ENCODE measurements at regions not wholly inside any gene's neighbourhood (a gene's known extent, or its start where the extent isn't known, plus 50 kb on each side); places are given as distances from the start of the nearest gene placed in this dataset.

DNA sequence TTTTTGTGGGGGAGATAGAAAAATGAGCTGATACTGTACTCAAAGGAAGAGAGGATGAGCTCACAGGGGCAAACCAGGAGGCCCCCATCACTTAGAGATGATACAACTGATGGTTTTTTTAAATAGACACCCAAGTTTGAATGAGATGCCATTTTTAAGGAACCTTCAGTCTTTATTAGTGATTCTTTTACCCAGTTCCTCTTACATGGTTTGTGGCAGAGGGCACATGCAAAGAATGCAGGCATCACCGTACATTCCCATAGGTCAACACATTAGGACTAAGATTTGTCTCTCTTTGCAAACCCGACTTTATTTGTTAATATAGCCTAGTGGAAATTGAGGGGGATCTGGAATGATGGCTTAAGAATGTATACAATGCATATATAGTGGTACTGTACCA is 250.9 kb downstream of the ASXL3 start:
- no peaks in the 10 kb centered on the region for H3K79me2 ChIP-seq
- H3K36me3 ChIP-seq (replicated peaks; ENCODE audit: insufficient read depth, low read depth) = no peaks in the 10 kb centered on the region
- H3K9me3 ChIP-seq (ENCODE audit: low read depth) = peaks cover 4% of the 10 kb centered on the region
- no peak overlapping the region for H3K4me3 ChIP-seq
- H3K4me2 ChIP-seq = no peak overlapping the region
- TF ChIP-seq EZH2 (IDR thresholded peaks at IDR 0.05; ENCODE audit: borderline replicate concordance) (no peak), CTCF (IDR thresholded peaks at IDR 0.05; ENCODE audit: poor library complexity) (no peak), EZH2phosphoT487 (IDR thresholded peaks at IDR 0.05; ENCODE audit: low read depth, severe bottlenecking, unreplicated experiment) (no peak)
- no peak for DNase-seq (ENCODE audit: low spot score)
- H4K20me1 ChIP-seq (ENCODE audit: insufficient read depth, poor library complexity, severe bottlenecking) = no peaks in the 10 kb centered on the region
- H3K27ac ChIP-seq = no peak overlapping the region
- no peaks in the 10 kb centered on the region for H3K9me2 ChIP-seq (replicated peaks; ENCODE audit: insufficient read depth)
- H2AFZ ChIP-seq = no peak overlapping the region
- 59% methylated on average over 2 of the region's 2 CpGs for WGBS (ENCODE audit: low lambda C conversion rate, missing lambda C conversion rate)
- H3K4me1 ChIP-seq (ENCODE audit: insufficient read depth) = no peaks in the 10 kb centered on the region
- no peaks in the 10 kb centered on the region for H3K27me3 ChIP-seq

GRCh38 chr18:33826151-33826550 is 248.1 kb downstream of the ASXL3 start:
- Histone ChIP-seq H2AFZ (no peak overlapping the region), H3K79me2 (no peaks in the 10 kb centered on the region), H3K4me3 (no peak overlapping the region), H3K9me2 (replicated peaks; ENCODE audit: insufficient read depth) (no peaks in the 10 kb centered on the region), H3K9me3 (ENCODE audit: low read depth) (peaks cover 4% of the 10 kb centered on the region), H3K27me3 (no peaks in the 10 kb centered on the region), H3K27ac (no peak overlapping the region), H4K20me1 (ENCODE audit: insufficient read depth, poor library complexity, severe bottlenecking) (no peaks in the 10 kb centered on the region), H3K4me1 (ENCODE audit: insufficient read depth) (no peaks in the 10 kb centered on the region), H3K4me2 (no peak overlapping the region), H3K36me3 (replicated peaks; ENCODE audit: insufficient read depth, low read depth) (no peaks in the 10 kb centered on the region)
- TF ChIP-seq EZH2phosphoT487 (IDR thresholded peaks at IDR 0.05; ENCODE audit: low read depth, severe bottlenecking, unreplicated experiment) (no peak), CTCF (IDR thresholded peaks at IDR 0.05; ENCODE audit: poor library complexity) (no peak), EZH2 (IDR thresholded peaks at IDR 0.05; ENCODE audit: borderline replicate concordance) (no peak)
- DNase-seq (ENCODE audit: low spot score) = no peak
- WGBS (ENCODE audit: low lambda C conversion rate, missing lambda C conversion rate) = 89% methylated on average over 4 of the region's 4 CpGs

DNA sequence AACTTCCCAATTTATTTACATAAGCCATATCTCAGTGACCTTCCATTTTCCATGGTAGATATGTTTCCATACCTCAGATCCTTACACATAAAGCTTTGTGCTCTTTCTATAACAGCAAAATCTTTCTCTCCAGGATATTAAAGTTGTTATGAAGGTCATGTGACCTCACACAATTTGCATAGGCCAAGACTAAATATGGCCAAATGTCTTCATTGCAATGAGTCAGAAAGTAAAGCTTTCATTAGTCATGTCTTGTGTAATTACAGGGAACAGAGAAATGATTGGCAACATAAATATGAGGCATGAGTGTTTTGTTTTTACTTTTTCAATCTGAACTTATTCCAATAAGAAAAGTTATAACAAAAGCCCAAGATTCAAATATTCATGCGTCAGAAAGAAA is 243.5 kb downstream of the ASXL3 start:
- no peak overlapping the region for H3K4me2 ChIP-seq
- DNase-seq (ENCODE audit: low spot score) = peak; percentile 18
- H3K36me3 ChIP-seq (replicated peaks; ENCODE audit: insufficient read depth, low read depth) = no peaks in the 10 kb centered on the region
- no peak overlapping the region for H3K4me3 ChIP-seq
- H3K79me2 ChIP-seq = no peaks in the 10 kb centered on the region
- no peaks in the 10 kb centered on the region for H3K27me3 ChIP-seq
- no peaks in the 10 kb centered on the region for H3K9me2 ChIP-seq (replicated peaks; ENCODE audit: insufficient read depth)
- no peak for TF ChIP-seq EZH2 (IDR thresholded peaks at IDR 0.05; ENCODE audit: borderline replicate concordance)
- TF ChIP-seq CTCF (IDR thresholded peaks at IDR 0.05; ENCODE audit: poor library complexity) = no peak
- no peak for TF ChIP-seq EZH2phosphoT487 (IDR thresholded peaks at IDR 0.05; ENCODE audit: low read depth, severe bottlenecking, unreplicated experiment)
- no peak overlapping the region for H2AFZ ChIP-seq
- H3K9me3 ChIP-seq (ENCODE audit: low read depth) = no peaks in the 10 kb centered on the region
- H3K27ac ChIP-seq = no peak overlapping the region
- 89% methylated on average over 1 of the region's 1 CpG for WGBS (ENCODE audit: low lambda C conversion rate, missing lambda C conversion rate)
- no peaks in the 10 kb centered on the region for H3K4me1 ChIP-seq (ENCODE audit: insufficient read depth)
- no peaks in the 10 kb centered on the region for H4K20me1 ChIP-seq (ENCODE audit: insufficient read depth, poor library complexity, severe bottlenecking)

Measured in hepatocyte (in vitro differentiated cells).